ENCODE measurements at regions not wholly inside any gene's neighbourhood (a gene's known extent, or its start where the extent isn't known, plus 50 kb on each side); places are given as distances from the start of the nearest gene placed in this dataset.

- no peak for TF ChIP-seq ZBTB33 (IDR thresholded peaks at IDR 0.05; ENCODE audit: extremely low read depth, insufficient replicate concordance, low read length)
- no peak for TF ChIP-seq EZH2phosphoT487 (IDR thresholded peaks at IDR 0.05; ENCODE audit: borderline replicate concordance)
- TF ChIP-seq ELF1 (IDR thresholded peaks at IDR 0.05; ENCODE audit: borderline replicate concordance, low read depth), result no peak
- TF ChIP-seq, protein P1, sequence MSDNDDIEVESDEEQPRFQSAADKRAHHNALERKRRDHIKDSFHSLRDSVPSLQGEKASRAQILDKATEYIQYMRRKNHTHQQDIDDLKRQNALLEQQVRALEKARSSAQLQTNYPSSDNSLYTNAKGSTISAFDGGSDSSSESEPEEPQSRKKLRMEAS (IDR thresholded peaks at IDR 0.05), result no peak
- no peak for TF ChIP-seq POLR2AphosphoS5 (IDR thresholded peaks at IDR 0.05; ENCODE audit: low read depth, low read length)
- TF ChIP-seq ZFX (IDR thresholded peaks at IDR 0.05), result no peak
- TF ChIP-seq POLR2A (IDR thresholded peaks at IDR 0.05; ENCODE audit: borderline replicate concordance, extremely low read depth, insufficient read depth, insufficient read length), result no peak
These were observed 105.2 kb upstream of the NALF2 start (continued) for GRCh38 chrX:69398881-69399280.

DNA sequence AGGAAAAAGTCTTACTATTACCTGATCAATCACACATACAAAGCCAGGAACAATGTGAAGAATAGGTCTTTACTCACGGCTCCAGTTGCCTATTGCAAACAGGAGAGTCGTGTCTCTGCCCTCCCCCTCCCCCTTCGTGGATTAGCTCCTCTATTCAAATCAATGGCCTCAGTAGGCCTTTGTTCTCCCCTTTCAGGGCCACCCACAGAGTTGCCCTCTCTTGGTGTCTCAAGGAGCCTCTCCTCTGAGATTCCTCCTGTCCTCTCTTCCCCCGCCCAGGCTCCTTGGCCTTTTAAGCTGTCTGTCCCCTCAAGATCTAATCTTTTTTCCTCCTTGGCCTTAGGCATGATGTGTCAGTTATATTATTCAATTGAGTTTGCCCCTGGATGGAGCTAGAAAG is 107.2 kb upstream of the NALF2 start:
- no peaks in the 10 kb centered on the region for H3K9me2 ChIP-seq (ENCODE audit: insufficient read depth)
- POLR2A ChIA-PET, result no interaction called here
- intact Hi-C loops (cut with micrococcal nuclease), result no loop called here
- no peaks in the 10 kb centered on the region for H3K36me3 ChIP-seq (ENCODE audit: control insufficient read depth in 1 of 2, insufficient read depth in 2 of 2, low read length in 2 of 2)
- DNase-seq (ENCODE audit: low read depth, low spot score) (no peak), ATAC-seq (no peak)
- RAD21 ChIA-PET (ENCODE audit: low non-redundant PET in 1 of 2, low total read pairs in 2 of 2, uncharacterized antibody in 2 of 2, unreplicated experiment in 2 of 2), result no interaction called here
- H3K9ac ChIP-seq (ENCODE audit: low read length), result no peak overlapping the region
- no peaks in the 10 kb centered on the region for H4K20me1 ChIP-seq (ENCODE audit: insufficient read depth)
- H3K4me3 ChIP-seq (replicated peaks in 1 of 2; ENCODE audit: low read depth in 1 of 2, low read length in 2 of 2), result no peak overlapping the region
- CTCF ChIA-PET, result no interaction called here
- no peak overlapping the region for H2AFZ ChIP-seq (ENCODE audit: low read depth, low read length, poor library complexity, severe bottlenecking)
- BruUV-seq (replicated peaks), result no TSS peak
- no peaks in the 10 kb centered on the region for H3K4me1 ChIP-seq (ENCODE audit: control insufficient read depth in 1 of 2, insufficient read depth in 2 of 2, low read length in 2 of 2)
- no peaks in the 10 kb centered on the region for H3K27me3 ChIP-seq (ENCODE audit: insufficient read depth, low read length)
- H3K4me2 ChIP-seq (ENCODE audit: low read length), result no peak overlapping the region
- no peak overlapping the region for H3K27ac ChIP-seq (ENCODE audit: low read depth, low read length)
- H3K9me3 ChIP-seq (ENCODE audit: control insufficient read depth in 1 of 2, insufficient read depth in 1 of 2, low read depth in 1 of 2, low read length in 2 of 2), result no peaks in the 10 kb centered on the region
- H3K79me2 ChIP-seq (ENCODE audit: insufficient read depth, low read length), result no peaks in the 10 kb centered on the region
- no peak for TF ChIP-seq POLR2A (IDR thresholded peaks at IDR 0.05; ENCODE audit: borderline replicate concordance, extremely low read depth, insufficient read depth, insufficient read length)
- no peak for TF ChIP-seq EZH2 (IDR thresholded peaks at IDR 0.05)
- no peak for TF ChIP-seq SP1 (IDR thresholded peaks at IDR 0.05; ENCODE audit: low read depth)
- no peak for TF ChIP-seq ELF1 (IDR thresholded peaks at IDR 0.05; ENCODE audit: borderline replicate concordance, low read depth)
- no peak for TF ChIP-seq JUND (IDR thresholded peaks at IDR 0.05)
- TF ChIP-seq, protein P1 (IDR thresholded peaks at IDR 0.05), result no peak
- TF ChIP-seq EGR1 (IDR thresholded peaks at IDR 0.05; ENCODE audit: low read depth), result no peak
- TF ChIP-seq ZNF274 (IDR thresholded peaks at IDR 0.05; ENCODE audit: low read depth, low read length), result no peak
- TF ChIP-seq ZFX (IDR thresholded peaks at IDR 0.05), result no peak
- no peak for TF ChIP-seq POLR2AphosphoS5 (IDR thresholded peaks at IDR 0.05; ENCODE audit: low read depth, low read length)
- TF ChIP-seq EZH2phosphoT487 (IDR thresholded peaks at IDR 0.05; ENCODE audit: borderline replicate concordance), result no peak
- TF ChIP-seq, protein P2, sequence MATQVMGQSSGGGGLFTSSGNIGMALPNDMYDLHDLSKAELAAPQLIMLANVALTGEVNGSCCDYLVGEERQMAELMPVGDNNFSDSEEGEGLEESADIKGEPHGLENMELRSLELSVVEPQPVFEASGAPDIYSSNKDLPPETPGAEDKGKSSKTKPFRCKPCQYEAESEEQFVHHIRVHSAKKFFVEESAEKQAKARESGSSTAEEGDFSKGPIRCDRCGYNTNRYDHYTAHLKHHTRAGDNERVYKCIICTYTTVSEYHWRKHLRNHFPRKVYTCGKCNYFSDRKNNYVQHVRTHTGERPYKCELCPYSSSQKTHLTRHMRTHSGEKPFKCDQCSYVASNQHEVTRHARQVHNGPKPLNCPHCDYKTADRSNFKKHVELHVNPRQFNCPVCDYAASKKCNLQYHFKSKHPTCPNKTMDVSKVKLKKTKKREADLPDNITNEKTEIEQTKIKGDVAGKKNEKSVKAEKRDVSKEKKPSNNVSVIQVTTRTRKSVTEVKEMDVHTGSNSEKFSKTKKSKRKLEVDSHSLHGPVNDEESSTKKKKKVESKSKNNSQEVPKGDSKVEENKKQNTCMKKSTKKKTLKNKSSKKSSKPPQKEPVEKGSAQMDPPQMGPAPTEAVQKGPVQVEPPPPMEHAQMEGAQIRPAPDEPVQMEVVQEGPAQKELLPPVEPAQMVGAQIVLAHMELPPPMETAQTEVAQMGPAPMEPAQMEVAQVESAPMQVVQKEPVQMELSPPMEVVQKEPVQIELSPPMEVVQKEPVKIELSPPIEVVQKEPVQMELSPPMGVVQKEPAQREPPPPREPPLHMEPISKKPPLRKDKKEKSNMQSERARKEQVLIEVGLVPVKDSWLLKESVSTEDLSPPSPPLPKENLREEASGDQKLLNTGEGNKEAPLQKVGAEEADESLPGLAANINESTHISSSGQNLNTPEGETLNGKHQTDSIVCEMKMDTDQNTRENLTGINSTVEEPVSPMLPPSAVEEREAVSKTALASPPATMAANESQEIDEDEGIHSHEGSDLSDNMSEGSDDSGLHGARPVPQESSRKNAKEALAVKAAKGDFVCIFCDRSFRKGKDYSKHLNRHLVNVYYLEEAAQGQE (IDR thresholded peaks at IDR 0.05; ENCODE audit: low read depth), result no peak
- TF ChIP-seq CEBPB (IDR thresholded peaks at IDR 0.05; ENCODE audit: low read depth), result no peak
- no peak for TF ChIP-seq FOSL1 (IDR thresholded peaks at IDR 0.05; ENCODE audit: low read depth)
- TF ChIP-seq CTCF (IDR thresholded peaks at IDR 0.05 in 2 of 3, conservative IDR thresholded peaks at IDR 0.05 in 1 of 3; ENCODE audit: borderline replicate concordance in 1 of 3, insufficient read depth in 1 of 3, low read depth in 2 of 3, low read length in 2 of 3), result no peak
- TF ChIP-seq ATF3 (IDR thresholded peaks at IDR 0.05), result no peak
